ENCODE measurements at regions not wholly inside any gene's neighbourhood (a gene's known extent, or its start where the extent isn't known, plus 50 kb on each side); places are given as distances from the start of the nearest gene placed in this dataset.
A peak's percentile ranks its signal among the peaks of the same experiment; 100 is the strongest.

DNA sequence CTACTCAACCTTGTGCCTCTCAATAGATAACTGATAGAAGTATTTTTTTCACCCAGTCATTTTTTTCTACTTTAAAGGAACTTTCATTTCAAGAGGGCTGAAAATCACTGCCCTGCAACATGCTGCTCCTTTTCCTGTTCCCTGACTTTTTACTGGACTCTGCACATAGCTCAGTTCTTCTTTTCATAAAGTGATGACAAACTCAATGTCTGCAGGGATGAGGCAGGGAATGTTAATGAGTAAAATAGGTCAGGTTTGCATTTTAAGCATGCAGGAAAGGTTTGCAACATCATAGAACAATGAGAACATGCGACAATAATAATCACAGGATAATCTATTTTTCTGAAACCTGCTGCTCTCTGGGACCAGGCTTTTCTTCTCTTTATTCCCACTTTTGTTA lies 172.2 kb upstream of the SGCD start:
- peaks cover 3% of the 10 kb centered on the region for H3K9me3 Mint-ChIP-seq (ENCODE audit: unreplicated experiment)
- Histone ChIP-seq H2AFZ (ENCODE audit: low read depth, low read length) (no peak overlapping the region), H3K9ac (ENCODE audit: low read length) (no peak overlapping the region), H3K79me2 (ENCODE audit: insufficient read depth, low read length) (no peaks in the 10 kb centered on the region), H3K27me3 (ENCODE audit: insufficient read depth, low read length) (no peaks in the 10 kb centered on the region), H3K27ac (ENCODE audit: low read depth, low read length) (no peak overlapping the region), H3K9me3 (ENCODE audit: insufficient read depth, low read depth, low read length) (no peaks in the 10 kb centered on the region), H3K4me1 (ENCODE audit: insufficient read depth, low read length) (no peaks in the 10 kb centered on the region), H4K20me1 (ENCODE audit: insufficient read depth, low read length) (no peaks in the 10 kb centered on the region), H3K4me2 (ENCODE audit: low read length) (no peak overlapping the region), H3K4me3 (ENCODE audit: insufficient read depth, low read depth, low read length) (no peak overlapping the region), H3K36me3 (ENCODE audit: insufficient read depth, low read length) (no peaks in the 10 kb centered on the region)
- H3K4me1 Mint-ChIP-seq (ENCODE audit: low read depth, unreplicated experiment): peaks cover 13% of the 10 kb centered on the region
- TF ChIP-seq EZH2 (IDR thresholded peaks at IDR 0.05; ENCODE audit: insufficient read depth, low read length): no peak
- no peak for TF ChIP-seq CTCF (IDR thresholded peaks at IDR 0.05; ENCODE audit: insufficient read depth, low read depth, low read length)
- no peak overlapping the region for H3K4me3 Mint-ChIP-seq (ENCODE audit: unreplicated experiment)
- no peak for FAIRE-seq
- no peaks in the 10 kb centered on the region for H3K36me3 Mint-ChIP-seq (ENCODE audit: low read depth, unreplicated experiment)
- no peak for DNase-seq (ENCODE audit: low read depth)
- no peak overlapping the region for H3K27ac Mint-ChIP-seq (ENCODE audit: unreplicated experiment)
- no peaks in the 10 kb centered on the region for H3K27me3 Mint-ChIP-seq (ENCODE audit: low read depth, unreplicated experiment)

- Mint-ChIP-seq H3K4me1 (ENCODE audit: low read depth, unreplicated experiment) (peaks cover 8% of the 10 kb centered on the region), H3K4me3 (ENCODE audit: unreplicated experiment) (no peak overlapping the region), H3K9me3 (ENCODE audit: unreplicated experiment) (no peaks in the 10 kb centered on the region), H3K27ac (ENCODE audit: unreplicated experiment) (no peak overlapping the region), H3K27me3 (ENCODE audit: low read depth, unreplicated experiment) (no peaks in the 10 kb centered on the region), H3K36me3 (ENCODE audit: low read depth, unreplicated experiment) (no peaks in the 10 kb centered on the region)
- Histone ChIP-seq H3K4me3 (ENCODE audit: insufficient read depth, low read depth, low read length) (no peak overlapping the region), H3K4me2 (ENCODE audit: low read length) (no peak overlapping the region), H3K27ac (ENCODE audit: low read depth, low read length) (no peak overlapping the region), H3K9ac (ENCODE audit: low read length) (no peak overlapping the region), H3K36me3 (ENCODE audit: insufficient read depth, low read length) (no peaks in the 10 kb centered on the region), H3K4me1 (ENCODE audit: insufficient read depth, low read length) (no peaks in the 10 kb centered on the region), H2AFZ (ENCODE audit: low read depth, low read length) (no peak overlapping the region), H3K27me3 (ENCODE audit: insufficient read depth, low read length) (no peaks in the 10 kb centered on the region), H3K9me3 (ENCODE audit: insufficient read depth, low read depth, low read length) (no peaks in the 10 kb centered on the region), H3K79me2 (ENCODE audit: insufficient read depth, low read length) (no peaks in the 10 kb centered on the region), H4K20me1 (ENCODE audit: insufficient read depth, low read length) (no peaks in the 10 kb centered on the region)
- FAIRE-seq (no peak), DNase-seq (ENCODE audit: low read depth) (no peak)
- TF ChIP-seq CTCF (IDR thresholded peaks at IDR 0.05; ENCODE audit: insufficient read depth, low read depth, low read length): no peak
- no peak for TF ChIP-seq EZH2 (IDR thresholded peaks at IDR 0.05; ENCODE audit: insufficient read depth, low read length)
Measured at GRCh38 chr5:156155598-156155997, 171.4 kb upstream of the SGCD start.

DNA sequence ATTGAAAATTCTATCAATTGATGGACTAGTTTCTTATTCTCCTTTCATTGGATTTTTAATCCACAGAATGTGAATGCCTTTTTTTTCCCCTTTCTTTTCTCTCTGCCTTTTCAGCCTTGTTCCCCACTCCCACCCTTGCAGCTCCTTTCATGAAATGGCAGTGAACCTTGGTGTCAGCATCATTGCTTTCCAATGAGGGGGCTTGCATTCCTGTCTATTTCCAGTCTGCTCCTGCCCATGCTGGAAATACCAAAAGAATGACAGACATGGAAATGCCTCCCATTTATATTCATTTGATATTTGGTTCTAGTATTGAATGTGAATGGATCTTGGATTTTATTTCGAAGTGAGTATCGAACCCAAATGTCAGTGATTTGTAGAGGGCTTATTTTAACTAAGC lies 162.7 kb upstream of the SGCD start:
- Histone ChIP-seq H3K27ac (ENCODE audit: low read depth, low read length) (no peak overlapping the region), H3K4me2 (ENCODE audit: low read length) (no peak overlapping the region), H3K27me3 (ENCODE audit: insufficient read depth, low read length) (no peaks in the 10 kb centered on the region), H3K9ac (ENCODE audit: low read length) (no peak overlapping the region), H3K4me1 (ENCODE audit: insufficient read depth, low read length) (no peaks in the 10 kb centered on the region), H4K20me1 (ENCODE audit: insufficient read depth, low read length) (no peaks in the 10 kb centered on the region), H3K79me2 (ENCODE audit: insufficient read depth, low read length) (no peaks in the 10 kb centered on the region), H3K9me3 (ENCODE audit: insufficient read depth, low read depth, low read length) (no peaks in the 10 kb centered on the region), H3K36me3 (ENCODE audit: insufficient read depth, low read length) (no peaks in the 10 kb centered on the region), H2AFZ (ENCODE audit: low read depth, low read length) (no peak overlapping the region), H3K4me3 (ENCODE audit: insufficient read depth, low read depth, low read length) (no peak overlapping the region)
- Mint-ChIP-seq H3K27me3 (ENCODE audit: low read depth, unreplicated experiment) (no peaks in the 10 kb centered on the region), H3K27ac (ENCODE audit: unreplicated experiment) (peak overlapping the region; percentile 1), H3K4me3 (ENCODE audit: unreplicated experiment) (no peak overlapping the region), H3K36me3 (ENCODE audit: low read depth, unreplicated experiment) (no peaks in the 10 kb centered on the region), H3K9me3 (ENCODE audit: unreplicated experiment) (no peaks in the 10 kb centered on the region), H3K4me1 (ENCODE audit: low read depth, unreplicated experiment) (peaks cover 6% of the 10 kb centered on the region)
- TF ChIP-seq EZH2 (IDR thresholded peaks at IDR 0.05; ENCODE audit: insufficient read depth, low read length): no peak
- TF ChIP-seq CTCF (IDR thresholded peaks at IDR 0.05; ENCODE audit: insufficient read depth, low read depth, low read length): no peak
- DNase-seq (ENCODE audit: low read depth): no peak
- FAIRE-seq: no peak

All from astrocyte (in vitro differentiated cells and primary cell).